Right lobe of liver (tissue), 4 donors: ENCODE measurements at regions not wholly inside any gene's neighbourhood (a gene's known extent, or its start where the extent isn't known, plus 50 kb on each side); places are given as distances from the start of the nearest gene placed in this dataset.

ENCODE experiments used
- POLR2A ChIP-seq: fragments of 450-650 bp; IDR thresholded peaks from one replicate; pipeline ENCODE4 v1.6.1; 2017; ENCODE audit warnings: antibody characterized with exemption, mild to moderate bottlenecking
- TF ChIP-seq, protein P1 (sequence below), 4 donors: fragments of 200-600 bp in 3 of 4; fragments of 450-650 bp in 1 of 4; IDR thresholded peaks; one replicate each; pipeline versions ENCODE4 v1.5.1 to v1.8.0; 2016 to 2022; ENCODE audit warnings: antibody characterized with exemption in 4 of 4, mild to moderate bottlenecking in 2 of 4
- donor health status: DM: no; HTN: no; CAD: no.
- donor health status: DM: no; HTN: no; CAD: no.
- donor health status: DM: no; HTN: yes; CAD: no.

DNA sequence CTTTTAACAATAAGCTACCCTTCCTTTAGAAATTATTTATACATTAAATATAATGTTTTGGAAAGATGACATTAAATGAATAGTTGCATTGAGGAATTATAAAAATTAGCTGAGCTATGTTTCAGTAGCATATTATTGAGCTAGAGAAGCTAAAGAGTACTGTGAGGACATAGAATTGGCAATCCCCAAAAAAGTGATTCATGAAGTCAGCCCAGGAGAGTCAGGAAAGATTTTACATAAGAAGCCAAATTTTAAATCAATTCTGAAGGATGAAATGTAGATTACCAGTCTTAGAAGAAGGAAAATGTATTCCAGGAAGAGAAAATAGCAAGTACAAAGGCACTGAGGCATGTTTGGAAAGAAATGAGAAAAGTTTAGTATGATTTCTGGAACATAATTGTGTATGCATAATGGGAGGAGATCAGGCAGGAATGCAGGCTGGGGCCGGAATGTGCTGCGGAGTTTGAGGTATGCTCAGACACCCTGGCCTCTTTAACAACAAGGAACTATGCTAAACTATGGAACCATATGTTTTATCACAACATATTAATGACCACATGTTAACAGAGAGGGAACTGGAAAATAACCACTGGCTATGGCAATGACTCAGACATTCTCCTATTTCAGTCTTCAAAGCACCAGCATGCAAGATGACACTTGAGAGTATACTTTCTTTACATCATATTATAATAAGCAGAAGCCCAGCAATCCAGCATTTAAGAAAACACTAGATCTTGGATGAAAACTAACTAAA lies 103.3 kb upstream of the COL8A1 start:
- TF ChIP-seq, protein P1, sequence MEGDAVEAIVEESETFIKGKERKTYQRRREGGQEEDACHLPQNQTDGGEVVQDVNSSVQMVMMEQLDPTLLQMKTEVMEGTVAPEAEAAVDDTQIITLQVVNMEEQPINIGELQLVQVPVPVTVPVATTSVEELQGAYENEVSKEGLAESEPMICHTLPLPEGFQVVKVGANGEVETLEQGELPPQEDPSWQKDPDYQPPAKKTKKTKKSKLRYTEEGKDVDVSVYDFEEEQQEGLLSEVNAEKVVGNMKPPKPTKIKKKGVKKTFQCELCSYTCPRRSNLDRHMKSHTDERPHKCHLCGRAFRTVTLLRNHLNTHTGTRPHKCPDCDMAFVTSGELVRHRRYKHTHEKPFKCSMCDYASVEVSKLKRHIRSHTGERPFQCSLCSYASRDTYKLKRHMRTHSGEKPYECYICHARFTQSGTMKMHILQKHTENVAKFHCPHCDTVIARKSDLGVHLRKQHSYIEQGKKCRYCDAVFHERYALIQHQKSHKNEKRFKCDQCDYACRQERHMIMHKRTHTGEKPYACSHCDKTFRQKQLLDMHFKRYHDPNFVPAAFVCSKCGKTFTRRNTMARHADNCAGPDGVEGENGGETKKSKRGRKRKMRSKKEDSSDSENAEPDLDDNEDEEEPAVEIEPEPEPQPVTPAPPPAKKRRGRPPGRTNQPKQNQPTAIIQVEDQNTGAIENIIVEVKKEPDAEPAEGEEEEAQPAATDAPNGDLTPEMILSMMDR (IDR thresholded peaks at IDR 0.05) = no peak
- no peak for TF ChIP-seq POLR2A
